H1 (cell line): ENCODE measurements at regions not wholly inside any gene's neighbourhood (a gene's known extent, or its start where the extent isn't known, plus 50 kb on each side); places are given as distances from the start of the nearest gene placed in this dataset.

Source experiments
- CTCF ChIA-PET: fragments of 300-600 bp; sonication (Branson Sonifier 250); formaldehyde crosslinking; loops from one replicate; lab custom pipeline; 2021; ENCODE audit not compliant: partially characterized antibody; lab: Charles Lee
- POLR2A ChIA-PET: fragments of 300-600 bp; sonication (Branson Sonifier 250); formaldehyde crosslinking; loops from one replicate; lab custom pipeline; 2021; ENCODE audit warnings: inconsistent platforms; ENCODE audit not compliant: partially characterized antibody; lab: Charles Lee
- DNase-seq, 2 experiments: peaks; one replicate each; pipeline versions ENCODE4 v3.0.0 to v3.0.0-alpha.2; 2010 to 2022; ENCODE audit warnings: low spot score in 2 of 2, low read depth in 1 of 2, mixed read lengths in 1 of 2
- FAIRE-seq: peaks from 2 replicates; lab custom pipeline; 2011; peaks lifted over from hg19 to GRCh38; lab: Jason Lieb, UNC
- H2AFZ ChIP-seq: 2 replicates; pipeline ENCODE4 v1.8.1; 2012; ENCODE audit warnings: low read length, inconsistent platforms
- H2AK5ac ChIP-seq: 2 replicates; pipeline ENCODE4 v1.6.1; 2013; ENCODE audit warnings: low read depth, low read length
- H2BK120ac ChIP-seq: replicated peaks from 2 replicates; pipeline ENCODE3; 2013; ENCODE audit warnings: low read depth, low read length, inconsistent platforms
- H2BK12ac ChIP-seq: 2 replicates; pipeline ENCODE4 v1.6.1; 2013; ENCODE audit warnings: low read depth, low read length
- H2BK15ac ChIP-seq: 2 replicates; pipeline ENCODE4 v1.6.1; 2013; ENCODE audit warnings: low read length
- H2BK20ac ChIP-seq: 2 replicates; pipeline ENCODE4 v1.6.1; 2013; ENCODE audit warnings: low read length
- H2BK5ac ChIP-seq: 2 replicates; pipeline ENCODE4 v1.6.1; 2013; ENCODE audit warnings: low read depth, low read length
- H3K14ac ChIP-seq: 2 replicates; pipeline ENCODE4 v1.6.1; 2013; ENCODE audit warnings: inconsistent platforms; ENCODE audit not compliant: insufficient read length
- H3K18ac ChIP-seq: 2 replicates; pipeline ENCODE4 v1.6.1; 2013; ENCODE audit warnings: low read length; ENCODE audit errors: extremely low read depth
- H3K23ac ChIP-seq: 2 replicates; pipeline ENCODE4 v1.6.1; 2013; ENCODE audit warnings: inconsistent platforms; ENCODE audit not compliant: insufficient read length
- H3K23me2 ChIP-seq: 2 replicates; pipeline ENCODE4 v1.6.1; 2013; ENCODE audit warnings: low read depth, low read length
- H3K27ac ChIP-seq: 2 replicates; pipeline ENCODE4 v1.6.1; 2011; ENCODE audit warnings: low read depth, low read length, inconsistent platforms
- H3K27me3 ChIP-seq, 4 experiments: replicated peaks in 1 of 4; 1 replicate in 1 of 4; 2 replicates in 3 of 4; pipeline versions ENCODE4 v1.6.1 to v1.8.1; 2011 to 2013; ENCODE audit warnings: low read length in 3 of 4, mild to moderate bottlenecking in 3 of 4, inconsistent platforms in 2 of 4, mixed read lengths in 2 of 4, moderate library complexity in 1 of 4; ENCODE audit not compliant: control insufficient read depth in 3 of 4, insufficient read depth in 3 of 4; ENCODE audit errors: extremely low read depth in 1 of 4
- H3K36me3 ChIP-seq, 4 experiments: 2 replicates each; pipeline versions ENCODE4 v1.6.1 to v1.8.1; 2011 to 2013; ENCODE audit warnings: mild to moderate bottlenecking in 4 of 4, low read length in 3 of 4, moderate library complexity in 2 of 4, control low read depth in 1 of 4, inconsistent platforms in 1 of 4; ENCODE audit not compliant: insufficient read depth in 4 of 4, control insufficient read depth in 2 of 4
- H3K4ac ChIP-seq: replicated peaks from 2 replicates; pipeline ENCODE3; 2013; ENCODE audit warnings: low read length, low read depth, mixed read lengths, inconsistent platforms; ENCODE audit not compliant: insufficient read length
- H3K4me1 ChIP-seq, 4 experiments: replicated peaks in 1 of 4; 1 replicate in 1 of 4; 2 replicates in 3 of 4; pipeline versions ENCODE4 v1.6.1 to v1.8.1; 2011 to 2013; ENCODE audit warnings: low read length in 3 of 4, inconsistent platforms in 2 of 4, mixed read lengths in 1 of 4; ENCODE audit not compliant: insufficient read depth in 4 of 4, control insufficient read depth in 3 of 4
- H3K4me2 ChIP-seq, 2 experiments: 2 replicates each; pipeline versions ENCODE4 v1.6.1 to v1.8.1; 2011 to 2013; ENCODE audit warnings: low read depth in 2 of 2, low read length in 2 of 2, control low read depth in 1 of 2, inconsistent platforms in 1 of 2, mild to moderate bottlenecking in 1 of 2; ENCODE audit not compliant: insufficient read depth in 1 of 2
- H3K4me3 ChIP-seq, 4 experiments: fragments of 200-600, 300-600 bp in 1 of 4; sonication (generic), shearing (Covaris generic), sonication (Bioruptor Twin) in 1 of 4; 2 replicates each; pipeline versions ENCODE4 v1.5.1 to v1.8.1; 2011 to 2016; ENCODE audit warnings: low read length in 4 of 4, low read depth in 3 of 4, control low read depth in 2 of 4, inconsistent platforms in 2 of 4, mild to moderate bottlenecking in 2 of 4, mixed read lengths in 1 of 4, moderate library complexity in 1 of 4; ENCODE audit not compliant: insufficient read depth in 2 of 4; ENCODE audit errors: extremely low read depth in 1 of 4
- H3K56ac ChIP-seq: replicated peaks from 2 replicates; pipeline ENCODE3; 2013; ENCODE audit warnings: low read depth, mild to moderate bottlenecking, mixed read lengths, low read length, inconsistent platforms; ENCODE audit not compliant: insufficient read length
- H3K79me1 ChIP-seq: 2 replicates; pipeline ENCODE4 v1.6.1; 2013; ENCODE audit warnings: low read depth, low read length, control low read depth
- H3K79me2 ChIP-seq, 2 experiments: 2 replicates each; pipeline versions ENCODE4 v1.6.1 to v1.8.1; 2012 to 2013; ENCODE audit warnings: low read length in 2 of 2, mild to moderate bottlenecking in 2 of 2, inconsistent platforms in 1 of 2; ENCODE audit not compliant: insufficient read depth in 2 of 2, control insufficient read depth in 1 of 2
- H3K9ac ChIP-seq, 4 experiments: replicated peaks in 1 of 4; 1 replicate in 1 of 4; 2 replicates in 3 of 4; pipeline versions ENCODE4 v1.6.1 to v1.8.1; 2011 to 2013; ENCODE audit warnings: low read depth in 3 of 4, low read length in 3 of 4, control low read depth in 2 of 4, mild to moderate bottlenecking in 2 of 4, moderate library complexity in 2 of 4, inconsistent platforms in 1 of 4; ENCODE audit errors: extremely low read depth in 1 of 4
- H3K9me3 ChIP-seq, 2 experiments: 2 replicates each; pipeline versions ENCODE4 v1.6.1 to v1.8.1; 2012 to 2013; ENCODE audit warnings: mild to moderate bottlenecking in 2 of 2, moderate library complexity in 2 of 2, control low read depth in 1 of 2, inconsistent platforms in 1 of 2, low read depth in 1 of 2, low read length in 1 of 2, mixed read lengths in 1 of 2; ENCODE audit not compliant: insufficient read depth in 2 of 2
- H4K20me1 ChIP-seq, 2 experiments: replicated peaks in 1 of 2; 2 replicates each; pipeline versions ENCODE3 to v1.8.1; 2011 to 2013; ENCODE audit warnings: inconsistent platforms in 2 of 2, low read length in 2 of 2, mild to moderate bottlenecking in 1 of 2; ENCODE audit not compliant: insufficient read depth in 2 of 2, control insufficient read depth in 1 of 2
- H4K5ac ChIP-seq: 2 replicates; pipeline ENCODE4 v1.6.1; 2013; ENCODE audit warnings: low read length, low read depth, mixed read lengths, inconsistent platforms; ENCODE audit not compliant: insufficient read length
- H4K8ac ChIP-seq: 2 replicates; pipeline ENCODE4 v1.8.0; 2013; ENCODE audit warnings: mild to moderate bottlenecking, moderate library complexity, low read length, inconsistent platforms; ENCODE audit not compliant: insufficient read depth; ENCODE audit errors: extremely low read depth
- H4K91ac ChIP-seq: replicated peaks from 2 replicates; pipeline ENCODE3; 2013; ENCODE audit warnings: low read length, mixed read lengths, inconsistent platforms; ENCODE audit not compliant: insufficient read length
- BRCA1 ChIP-seq: IDR thresholded peaks from 2 replicates; pipeline ENCODE4 v1.6.1; 2012; ENCODE audit warnings: low read depth, low read length, improper control_type of control experiment
- HDAC2 ChIP-seq, 2 experiments: fragments of 300-600 bp in 1 of 2; sonication (generic) in 1 of 2; IDR thresholded peaks; 2 replicates each; pipeline ENCODE4 v1.6.1; 2011 to 2012; ENCODE audit warnings: low read depth in 2 of 2, low read length in 2 of 2, mild to moderate bottlenecking in 2 of 2, moderate library complexity in 2 of 2, borderline replicate concordance in 1 of 2, inconsistent platforms in 1 of 2
- RFX5 ChIP-seq: IDR thresholded peaks from 2 replicates; pipeline ENCODE4 v1.6.1; 2011; ENCODE audit warnings: low read depth, low read length, improper control_type of control experiment, borderline replicate concordance
- WGBS, 2 experiments: shearing (Covaris generic) in 1 of 2; methylation state at CpG; one replicate each; pipeline versions ENCODE4 v1.1.6 to v1.1.7; 2013 to 2015; ENCODE audit warnings: low lambda C conversion rate in 2 of 2, mixed read lengths in 2 of 2, inconsistent platforms in 1 of 2, low coverage in 1 of 2, missing lambda C conversion rate in 1 of 2; ENCODE audit not compliant: insufficient replicate concordance in 2 of 2, insufficient coverage in 1 of 2, insufficient read length in 1 of 2; ENCODE audit errors: extremely low coverage in 1 of 2, missing lambda C conversion rate in 1 of 2; 5-methylcytosine and 5-hydroxymethylcytosine counted together

GRCh38 chr5:116971131-116971530 is 396.5 kb upstream of the SEMA6A start:
- TF ChIP-seq HDAC2 (IDR thresholded peaks at IDR 0.05; ENCODE audit: borderline replicate concordance in 1 of 2, low read depth in 2 of 2, low read length in 2 of 2) (no peak), BRCA1 (no peak), RFX5 (no peak)
- POLR2A ChIA-PET = no interaction called here
- no peak overlapping the region for H3K18ac ChIP-seq
- H3K79me2 ChIP-seq = no peaks in the 10 kb centered on the region
- H4K8ac ChIP-seq = no peak overlapping the region
- DNase-seq = no peak
- H2BK12ac ChIP-seq = no peak overlapping the region
- no peak overlapping the region for H3K9ac ChIP-seq
- H2BK15ac ChIP-seq = no peak overlapping the region
- H3K4ac ChIP-seq = no peak overlapping the region
- peaks cover 0 to 3% (median 0%) of the 10 kb centered on the region in 4 experiments; a peak in 1 of 7 replicates for H3K4me1 ChIP-seq
- no peaks in the 10 kb centered on the region for H3K23me2 ChIP-seq
- H3K14ac ChIP-seq = no peak overlapping the region
- H3K27ac ChIP-seq = no peak overlapping the region
- H3K23ac ChIP-seq = no peak overlapping the region
- no peak overlapping the region for H2BK20ac ChIP-seq
- no peak overlapping the region for H2BK5ac ChIP-seq
- no peaks in the 10 kb centered on the region for H3K79me1 ChIP-seq
- H3K4me2 ChIP-seq = no peak overlapping the region
- peaks cover 0 to 3% (median 0%) of the 10 kb centered on the region in 4 experiments; a peak in 1 of 8 replicates for H3K36me3 ChIP-seq
- H3K9me3 ChIP-seq = no peaks in the 10 kb centered on the region
- 84% methylated on average over 5 of the region's 5 CpGs; no CpG with 5 or more reads in 1 of the 2 experiments for WGBS, 2 experiments
- H2AK5ac ChIP-seq = no peak overlapping the region
- no peak overlapping the region for H3K4me3 ChIP-seq
- H4K91ac ChIP-seq = no peak overlapping the region
- H3K56ac ChIP-seq = no peak overlapping the region
- H4K5ac ChIP-seq = no peak overlapping the region
- no peak overlapping the region for H2BK120ac ChIP-seq
- no peaks in the 10 kb centered on the region for H4K20me1 ChIP-seq
- no peaks in the 10 kb centered on the region for H3K27me3 ChIP-seq
- FAIRE-seq = no peak
- CTCF ChIA-PET = no interaction called here
- no peak overlapping the region for H2AFZ ChIP-seq
